DOHH2 (cell line): ENCODE measurements at regions not wholly inside any gene's neighbourhood (a gene's known extent, or its start where the extent isn't known, plus 50 kb on each side); places are given as distances from the start of the nearest gene placed in this dataset.
"Not testable (repeated sequence)": the region's sequence is repeated elsewhere in the genome, so short reads cannot be mapped to it uniquely, and the experiment has no call there.

Experiments used
- H3F3A ChIP-seq: fragments of 200-600 bp; sonication (generic), shearing (Covaris generic); 2 replicates; pipeline ENCODE4 v1.6.0; 2016; ENCODE audit warnings: antibody characterized with exemption, mild to moderate bottlenecking; ENCODE audit not compliant: control insufficient read depth, insufficient read depth
- H3K27ac ChIP-seq: fragments of 200-600 bp; sonication (generic); 2 replicates; pipeline ENCODE4 v1.5.1; 2014; ENCODE audit warnings: low read depth, mild to moderate bottlenecking, low read length, moderate library complexity
- H3K27me3 ChIP-seq: fragments of 200-600 bp; sonication (generic); 2 replicates; pipeline ENCODE4 v1.6.1; 2014; ENCODE audit warnings: mild to moderate bottlenecking, low read length, mixed read lengths; ENCODE audit not compliant: control insufficient read depth
- H3K36me3 ChIP-seq: fragments of 200-600 bp; sonication (generic); 2 replicates; pipeline ENCODE4 v1.6.1; 2014; ENCODE audit warnings: mild to moderate bottlenecking, low read length, moderate library complexity, mixed read lengths; ENCODE audit not compliant: control insufficient read depth
- H3K4me1 ChIP-seq: fragments of 200-600 bp; sonication (generic); 2 replicates; pipeline ENCODE4 v1.6.1; 2014; ENCODE audit warnings: mild to moderate bottlenecking, low read length, mixed read lengths; ENCODE audit not compliant: control insufficient read depth
- H3K4me2 ChIP-seq: fragments of 200-600 bp; sonication (generic); 2 replicates; pipeline ENCODE4 v1.6.0; 2014; ENCODE audit warnings: mild to moderate bottlenecking, low read length, moderate library complexity
- H3K4me3 ChIP-seq: fragments of 200-600 bp; sonication (generic); 2 replicates; pipeline ENCODE4 v1.5.1; 2014; ENCODE audit warnings: mild to moderate bottlenecking, low read length, mixed read lengths
- H3K79me2 ChIP-seq: fragments of 200-600 bp; sonication (generic); 2 replicates; pipeline ENCODE4 v1.6.1; 2014; ENCODE audit warnings: mild to moderate bottlenecking, low read length, mixed read lengths; ENCODE audit not compliant: control insufficient read depth
- H3K9me2 ChIP-seq: fragments of 200-600 bp; sonication (generic); replicated peaks from 2 replicates; pipeline ENCODE4 v1.6.1; 2014; ENCODE audit warnings: mild to moderate bottlenecking, low read length, mixed read lengths; ENCODE audit not compliant: control insufficient read depth
- H3K9me3 ChIP-seq: fragments of 200-600 bp; sonication (generic); 2 replicates; pipeline ENCODE4 v1.6.1; 2014; ENCODE audit warnings: antibody characterized with exemption, low read length, mixed read lengths; ENCODE audit not compliant: control insufficient read depth, insufficient read depth
- H4K20me1 ChIP-seq: fragments of 200-600 bp; sonication (generic); 2 replicates; pipeline ENCODE4 v1.6.0; 2014; ENCODE audit warnings: low read depth, mild to moderate bottlenecking, antibody characterized with exemption, low read length, moderate library complexity; ENCODE audit not compliant: control insufficient read depth, insufficient read depth
- CTCF ChIP-seq: fragments of 200-600 bp; sonication (generic); IDR thresholded peaks from one replicate; pipeline ENCODE4 v1.5.1; 2014; ENCODE audit warnings: antibody characterized with exemption, mild to moderate bottlenecking, low read depth, low read length; ENCODE audit not compliant: poor library complexity, severe bottlenecking
- EZH2phosphoT487 ChIP-seq: fragments of 200-600 bp; sonication (generic); IDR thresholded peaks from 2 replicates; pipeline ENCODE4 v1.6.1; 2017; ENCODE audit warnings: borderline replicate concordance, mild to moderate bottlenecking, antibody characterized with exemption, low read length, moderate library complexity, mixed read lengths

- no peaks in the 10 kb centered on the region for H3K27me3 ChIP-seq
- no peak overlapping the region for H3K27ac ChIP-seq
- TF ChIP-seq CTCF (no peak), EZH2phosphoT487 (no peak)
- H3K9me2 ChIP-seq = no peaks in the 10 kb centered on the region
- no peaks in the 10 kb centered on the region for H3K9me3 ChIP-seq
- no peak overlapping the region for H3K4me2 ChIP-seq
- no peaks in the 10 kb centered on the region for H4K20me1 ChIP-seq
- no peaks in the 10 kb centered on the region for H3F3A ChIP-seq
- no peak overlapping the region for H3K4me3 ChIP-seq
- no peaks in the 10 kb centered on the region for H3K79me2 ChIP-seq
- H3K36me3 ChIP-seq = no peaks in the 10 kb centered on the region
- H3K4me1 ChIP-seq = no peaks in the 10 kb centered on the region
These were observed 101.9 kb upstream of the TFPI start for GRCh38 chr2:187656123-187656522.

GRCh38 chr2:187658952-187659525, 104.8 kb upstream of the TFPI start:
- no peaks in the 10 kb centered on the region for H3F3A ChIP-seq
- no peak overlapping the region for H3K4me3 ChIP-seq
- H3K27me3 ChIP-seq = no peaks in the 10 kb centered on the region
- H4K20me1 ChIP-seq = no peaks in the 10 kb centered on the region
- H3K9me3 ChIP-seq = no peaks in the 10 kb centered on the region
- no peaks in the 10 kb centered on the region for H3K9me2 ChIP-seq
- TF ChIP-seq CTCF (peak; percentile 24), EZH2phosphoT487 (no peak)
- H3K36me3 ChIP-seq = no peaks in the 10 kb centered on the region
- H3K4me2 ChIP-seq = no peak overlapping the region
- no peaks in the 10 kb centered on the region for H3K79me2 ChIP-seq
- no peak overlapping the region for H3K27ac ChIP-seq
- H3K4me1 ChIP-seq = no peaks in the 10 kb centered on the region

GRCh38 chr2:187676050-187676449, 121.8 kb upstream of the TFPI start:
- not testable (repeated sequence) for H3K36me3 ChIP-seq, H3K27me3 ChIP-seq, H3K4me1 ChIP-seq, H3K9me2 ChIP-seq, H3K79me2 ChIP-seq, H4K20me1 ChIP-seq, H3K9me3 ChIP-seq, H3K4me2 ChIP-seq, H3K4me3 ChIP-seq, H3F3A ChIP-seq, H3K27ac ChIP-seq

GRCh38 chr2:187679454-187679853, 125.2 kb upstream of the TFPI start:
- Histone ChIP-seq H3K27ac (no peak overlapping the region), H3K9me2 (no peaks in the 10 kb centered on the region), H3F3A (no peaks in the 10 kb centered on the region), H3K4me3 (no peak overlapping the region), H3K4me2 (no peak overlapping the region), H3K36me3 (no peaks in the 10 kb centered on the region), H3K9me3 (no peaks in the 10 kb centered on the region), H3K27me3 (no peaks in the 10 kb centered on the region), H4K20me1 (no peaks in the 10 kb centered on the region), H3K4me1 (no peaks in the 10 kb centered on the region), H3K79me2 (no peaks in the 10 kb centered on the region)
- TF ChIP-seq CTCF (no peak), EZH2phosphoT487 (no peak)
